Upper lobe of left lung (tissue), 4 donors: ENCODE measurements at regions not wholly inside any gene's neighbourhood (a gene's known extent, or its start where the extent isn't known, plus 50 kb on each side); places are given as distances from the start of the nearest gene placed in this dataset.

Source experiments
- POLR2A ChIP-seq, 4 donors: fragments of 450-650 bp; IDR thresholded peaks; one replicate each; pipeline ENCODE4 v1.5.1; 2016 to 2017; ENCODE audit warnings: antibody characterized with exemption in 4 of 4, mild to moderate bottlenecking in 2 of 4
- TF ChIP-seq, protein P1 (sequence below), 6 experiments: fragments of 450-650 bp in 4 of 6; fragments of 200-600 bp in 2 of 6; sonication (generic) in 2 of 6; IDR thresholded peaks; one replicate each; pipeline ENCODE4 v1.5.1; 2016 to 2019; ENCODE audit warnings: antibody characterized with exemption in 6 of 6

DNA sequence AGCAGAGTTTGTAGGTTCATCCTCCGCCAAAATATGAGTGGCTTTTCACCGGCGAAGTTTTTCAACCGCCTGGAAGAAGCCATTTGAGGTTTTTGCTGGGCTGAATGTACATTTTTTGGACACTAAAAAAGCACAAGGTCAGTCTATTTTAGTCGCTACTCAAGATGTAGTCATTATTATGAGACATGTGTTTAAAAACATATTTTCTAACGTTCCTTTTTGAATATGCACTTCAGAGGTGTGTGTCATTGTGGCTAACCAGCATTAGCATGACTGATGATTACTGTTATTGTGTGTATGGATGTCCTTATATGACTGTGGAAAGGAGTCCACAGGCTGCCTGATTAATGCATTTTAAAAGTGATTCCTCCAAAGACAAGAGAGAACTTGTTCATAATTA lies 605.4 kb downstream of the INHBA start:
- TF ChIP-seq, protein P1, sequence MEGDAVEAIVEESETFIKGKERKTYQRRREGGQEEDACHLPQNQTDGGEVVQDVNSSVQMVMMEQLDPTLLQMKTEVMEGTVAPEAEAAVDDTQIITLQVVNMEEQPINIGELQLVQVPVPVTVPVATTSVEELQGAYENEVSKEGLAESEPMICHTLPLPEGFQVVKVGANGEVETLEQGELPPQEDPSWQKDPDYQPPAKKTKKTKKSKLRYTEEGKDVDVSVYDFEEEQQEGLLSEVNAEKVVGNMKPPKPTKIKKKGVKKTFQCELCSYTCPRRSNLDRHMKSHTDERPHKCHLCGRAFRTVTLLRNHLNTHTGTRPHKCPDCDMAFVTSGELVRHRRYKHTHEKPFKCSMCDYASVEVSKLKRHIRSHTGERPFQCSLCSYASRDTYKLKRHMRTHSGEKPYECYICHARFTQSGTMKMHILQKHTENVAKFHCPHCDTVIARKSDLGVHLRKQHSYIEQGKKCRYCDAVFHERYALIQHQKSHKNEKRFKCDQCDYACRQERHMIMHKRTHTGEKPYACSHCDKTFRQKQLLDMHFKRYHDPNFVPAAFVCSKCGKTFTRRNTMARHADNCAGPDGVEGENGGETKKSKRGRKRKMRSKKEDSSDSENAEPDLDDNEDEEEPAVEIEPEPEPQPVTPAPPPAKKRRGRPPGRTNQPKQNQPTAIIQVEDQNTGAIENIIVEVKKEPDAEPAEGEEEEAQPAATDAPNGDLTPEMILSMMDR (IDR thresholded peaks at IDR 0.05): no peak
- TF ChIP-seq POLR2A (IDR thresholded peaks at IDR 0.05): no peak
